ENCODE measurements at regions not wholly inside any gene's neighbourhood (a gene's known extent, or its start where the extent isn't known, plus 50 kb on each side); places are given as distances from the start of the nearest gene placed in this dataset.

- 76% methylated on average over 2 of the region's 3 CpGs for WGBS (ENCODE audit: insufficient coverage)
- no peaks in the 10 kb centered on the region for H3K4me1 ChIP-seq (ENCODE audit: control insufficient read depth in 1 of 2, insufficient read depth in 2 of 2, low read length in 2 of 2)
Observed at GRCh38 chr4:30855232-30855631, 135.1 kb downstream of the PCDH7 start.

GRCh38 chr4:30856795-30857564 is 136.8 kb downstream of the PCDH7 start:
- Histone ChIP-seq H3K4me3 (replicated peaks in 1 of 3; ENCODE audit: low read depth in 2 of 3, low read length in 3 of 3) (no peak overlapping the region), H3K4me2 (replicated peaks; ENCODE audit: extremely low read depth, low read length, poor library complexity, severe bottlenecking) (no peak overlapping the region), H3K27ac (ENCODE audit: low read depth in 1 of 2, low read length in 2 of 2) (no peak overlapping the region), H3K4me1 (ENCODE audit: control insufficient read depth in 1 of 2, insufficient read depth in 2 of 2, low read length in 2 of 2) (no peaks in the 10 kb centered on the region), H4K20me1 (ENCODE audit: insufficient read depth, low read length) (no peaks in the 10 kb centered on the region), H3K9me3 (replicated peaks in 1 of 2; ENCODE audit: control insufficient read depth in 1 of 2, insufficient read depth in 1 of 2, low read length in 2 of 2) (no peaks in the 10 kb centered on the region), H3K27me3 (ENCODE audit: control insufficient read depth in 2 of 2, insufficient read depth in 2 of 2, low read length in 2 of 2) (no peaks in the 10 kb centered on the region), H3K79me2 (ENCODE audit: insufficient read depth, low read length) (no peaks in the 10 kb centered on the region), H2AFZ (ENCODE audit: insufficient read depth, low read depth, low read length, poor library complexity, severe bottlenecking) (no peak overlapping the region), H3K9ac (ENCODE audit: insufficient read depth, low read length, poor library complexity, severe bottlenecking) (no peak overlapping the region), H3K36me3 (replicated peaks in 1 of 2; ENCODE audit: control insufficient read depth in 1 of 2, insufficient read depth in 2 of 2, low read length in 2 of 2) (no peaks in the 10 kb centered on the region)
- WGBS (ENCODE audit: insufficient coverage) = no CpG with 5 or more reads among the region's 6 CpGs
- Mint-ChIP-seq H3K36me3 (no peaks in the 10 kb centered on the region), H3K4me3 (no peak overlapping the region), H3K9me3 (peaks cover 0 to 2% (median 0%) of the 10 kb centered on the region in 7 donors), H3K27ac (no peak overlapping the region), H3K27me3 (ENCODE audit: low read depth in 3 of 3) (no peaks in the 10 kb centered on the region), H3K4me1 (no peaks in the 10 kb centered on the region)
- no peak for DNase-seq
- no peak for TF ChIP-seq CTCF (IDR thresholded peaks at IDR 0.05)
- intact Hi-C loops (cut with micrococcal nuclease) = no loop called here

More at GRCh38 chr4:30855232-30855631, 135.1 kb downstream of the PCDH7 start:
- Histone ChIP-seq H3K9me3 (replicated peaks in 1 of 2; ENCODE audit: control insufficient read depth in 1 of 2, insufficient read depth in 1 of 2, low read length in 2 of 2) (no peaks in the 10 kb centered on the region), H4K20me1 (ENCODE audit: insufficient read depth, low read length) (no peaks in the 10 kb centered on the region), H3K4me3 (replicated peaks in 1 of 3; ENCODE audit: low read depth in 2 of 3, low read length in 3 of 3) (no peak overlapping the region), H3K79me2 (ENCODE audit: insufficient read depth, low read length) (no peaks in the 10 kb centered on the region), H3K4me2 (replicated peaks; ENCODE audit: extremely low read depth, low read length, poor library complexity, severe bottlenecking) (no peak overlapping the region), H3K27ac (ENCODE audit: low read depth in 1 of 2, low read length in 2 of 2) (no peak overlapping the region), H2AFZ (ENCODE audit: insufficient read depth, low read depth, low read length, poor library complexity, severe bottlenecking) (no peak overlapping the region), H3K27me3 (ENCODE audit: control insufficient read depth in 2 of 2, insufficient read depth in 2 of 2, low read length in 2 of 2) (no peaks in the 10 kb centered on the region), H3K9ac (ENCODE audit: insufficient read depth, low read length, poor library complexity, severe bottlenecking) (no peak overlapping the region), H3K36me3 (replicated peaks in 1 of 2; ENCODE audit: control insufficient read depth in 1 of 2, insufficient read depth in 2 of 2, low read length in 2 of 2) (no peaks in the 10 kb centered on the region)
- Mint-ChIP-seq H3K27me3 (ENCODE audit: low read depth in 3 of 3) (no peaks in the 10 kb centered on the region), H3K9me3 (peaks cover 0 to 3% (median 0%) of the 10 kb centered on the region in 7 donors), H3K27ac (no peak overlapping the region), H3K4me1 (no peaks in the 10 kb centered on the region), H3K36me3 (no peaks in the 10 kb centered on the region), H3K4me3 (no peak overlapping the region)
- no peak for DNase-seq
- no peak for TF ChIP-seq CTCF (IDR thresholded peaks at IDR 0.05)
- intact Hi-C loops (cut with micrococcal nuclease) = no loop called here
